ENCODE measurements at regions not wholly inside any gene's neighbourhood (a gene's known extent, or its start where the extent isn't known, plus 50 kb on each side); places are given as distances from the start of the nearest gene placed in this dataset.

GRCh38 chrY:7723991-7724632 lies 812.6 kb upstream of the AMELY start:
- no peak for DNase-seq
- Histone ChIP-seq H3K36me3 (no peaks in the 10 kb centered on the region), H3K9me3 (replicated peaks) (no peaks in the 10 kb centered on the region), H3K4me1 (no peaks in the 10 kb centered on the region), H3K27me3 (ENCODE audit: low read depth) (no peaks in the 10 kb centered on the region), H3K27ac (replicated peaks) (no peak overlapping the region), H3K4me3 (no peak overlapping the region)
- TF ChIP-seq CTCF (IDR thresholded peaks at IDR 0.05; ENCODE audit: borderline replicate concordance): no peak
- intact Hi-C loops (cut with micrococcal nuclease): no loop called here

GRCh38 chrY:7723127-7723526 lies 811.6 kb upstream of the AMELY start:
- DNase-seq: no peak
- Histone ChIP-seq H3K27ac (replicated peaks) (no peak overlapping the region), H3K27me3 (ENCODE audit: low read depth) (no peaks in the 10 kb centered on the region), H3K4me3 (no peak overlapping the region), H3K36me3 (no peaks in the 10 kb centered on the region), H3K9me3 (replicated peaks) (no peaks in the 10 kb centered on the region), H3K4me1 (no peaks in the 10 kb centered on the region)
- no peak for TF ChIP-seq CTCF (IDR thresholded peaks at IDR 0.05; ENCODE audit: borderline replicate concordance)
- intact Hi-C loops (cut with micrococcal nuclease): no loop called here

- intact Hi-C loops (cut with micrococcal nuclease): no loop called here
- no peak for DNase-seq
- Histone ChIP-seq H3K27me3 (ENCODE audit: low read depth) (no peaks in the 10 kb centered on the region), H3K4me1 (no peaks in the 10 kb centered on the region), H3K4me3 (no peak overlapping the region), H3K36me3 (no peaks in the 10 kb centered on the region), H3K9me3 (replicated peaks) (no peaks in the 10 kb centered on the region), H3K27ac (replicated peaks) (no peak overlapping the region)
- TF ChIP-seq CTCF (IDR thresholded peaks at IDR 0.05; ENCODE audit: borderline replicate concordance): no peak
Observed at GRCh38 chrY:7722566-7722965, 811.0 kb upstream of the AMELY start.

GRCh38 chrY:7720974-7721373 lies 809.4 kb upstream of the AMELY start:
- H3K27me3 ChIP-seq (ENCODE audit: low read depth): no peaks in the 10 kb centered on the region
- intact Hi-C loops (cut with micrococcal nuclease): no loop called here
- DNase-seq: no peak
- TF ChIP-seq CTCF (IDR thresholded peaks at IDR 0.05; ENCODE audit: borderline replicate concordance): no peak
- H3K36me3 ChIP-seq: no peaks in the 10 kb centered on the region
- H3K4me1 ChIP-seq: no peaks in the 10 kb centered on the region
- H3K9me3 ChIP-seq (replicated peaks): no peaks in the 10 kb centered on the region
- H3K4me3 ChIP-seq: no peak overlapping the region
- no peak overlapping the region for H3K27ac ChIP-seq (replicated peaks)

GRCh38 chrY:7719271-7719670 lies 807.7 kb upstream of the AMELY start:
- TF ChIP-seq CTCF (IDR thresholded peaks at IDR 0.05; ENCODE audit: borderline replicate concordance): no peak
- Histone ChIP-seq H3K27ac (replicated peaks) (no peak overlapping the region), H3K36me3 (no peaks in the 10 kb centered on the region), H3K4me3 (no peak overlapping the region), H3K27me3 (ENCODE audit: low read depth) (no peaks in the 10 kb centered on the region), H3K9me3 (replicated peaks) (no peaks in the 10 kb centered on the region), H3K4me1 (no peaks in the 10 kb centered on the region)
- intact Hi-C loops (cut with micrococcal nuclease): no loop called here
- no peak for DNase-seq
